ENCODE measurements at regions not wholly inside any gene's neighbourhood (a gene's known extent, or its start where the extent isn't known, plus 50 kb on each side); places are given as distances from the start of the nearest gene placed in this dataset.

- no peak for ATAC-seq (ENCODE audit: low read depth)
- POLR2A ChIA-PET, result no interaction called here
- no peaks in the 10 kb centered on the region for H3K36me3 Mint-ChIP-seq (ENCODE audit: low read depth)
- H3K4me1 Mint-ChIP-seq, result peaks cover 8% of the 10 kb centered on the region
- no peak for DNase-seq
- H3K27me3 Mint-ChIP-seq, result no peaks in the 10 kb centered on the region
- H3K4me3 Mint-ChIP-seq, result no peak overlapping the region
- no peaks in the 10 kb centered on the region for H3K9me3 Mint-ChIP-seq
- H3K27ac Mint-ChIP-seq, result no peak overlapping the region
- intact Hi-C loops (cut with micrococcal nuclease), result no loop called here
- TF ChIP-seq, protein P1, sequence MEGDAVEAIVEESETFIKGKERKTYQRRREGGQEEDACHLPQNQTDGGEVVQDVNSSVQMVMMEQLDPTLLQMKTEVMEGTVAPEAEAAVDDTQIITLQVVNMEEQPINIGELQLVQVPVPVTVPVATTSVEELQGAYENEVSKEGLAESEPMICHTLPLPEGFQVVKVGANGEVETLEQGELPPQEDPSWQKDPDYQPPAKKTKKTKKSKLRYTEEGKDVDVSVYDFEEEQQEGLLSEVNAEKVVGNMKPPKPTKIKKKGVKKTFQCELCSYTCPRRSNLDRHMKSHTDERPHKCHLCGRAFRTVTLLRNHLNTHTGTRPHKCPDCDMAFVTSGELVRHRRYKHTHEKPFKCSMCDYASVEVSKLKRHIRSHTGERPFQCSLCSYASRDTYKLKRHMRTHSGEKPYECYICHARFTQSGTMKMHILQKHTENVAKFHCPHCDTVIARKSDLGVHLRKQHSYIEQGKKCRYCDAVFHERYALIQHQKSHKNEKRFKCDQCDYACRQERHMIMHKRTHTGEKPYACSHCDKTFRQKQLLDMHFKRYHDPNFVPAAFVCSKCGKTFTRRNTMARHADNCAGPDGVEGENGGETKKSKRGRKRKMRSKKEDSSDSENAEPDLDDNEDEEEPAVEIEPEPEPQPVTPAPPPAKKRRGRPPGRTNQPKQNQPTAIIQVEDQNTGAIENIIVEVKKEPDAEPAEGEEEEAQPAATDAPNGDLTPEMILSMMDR (IDR thresholded peaks at IDR 0.05), result no peak
- CTCF ChIA-PET, result no interaction called here
Measured at GRCh38 chrX:39425124-39425806, 624.0 kb downstream of the MID1IP1 start.

- Mint-ChIP-seq H3K36me3 (ENCODE audit: low read depth) (no peaks in the 10 kb centered on the region), H3K9me3 (no peaks in the 10 kb centered on the region), H3K4me3 (no peak overlapping the region), H3K27ac (no peak overlapping the region), H3K4me1 (peaks cover 8% of the 10 kb centered on the region), H3K27me3 (no peaks in the 10 kb centered on the region)
- TF ChIP-seq, protein P1 (IDR thresholded peaks at IDR 0.05), result no peak
- intact Hi-C loops (cut with micrococcal nuclease), result no loop called here
- ChIA-PET CTCF (no interaction called here), POLR2A (no interaction called here)
- no peak for ATAC-seq (ENCODE audit: low read depth)
- DNase-seq, result no peak
Measured at GRCh38 chrX:39426101-39426500, 624.8 kb downstream of the MID1IP1 start.

DNA sequence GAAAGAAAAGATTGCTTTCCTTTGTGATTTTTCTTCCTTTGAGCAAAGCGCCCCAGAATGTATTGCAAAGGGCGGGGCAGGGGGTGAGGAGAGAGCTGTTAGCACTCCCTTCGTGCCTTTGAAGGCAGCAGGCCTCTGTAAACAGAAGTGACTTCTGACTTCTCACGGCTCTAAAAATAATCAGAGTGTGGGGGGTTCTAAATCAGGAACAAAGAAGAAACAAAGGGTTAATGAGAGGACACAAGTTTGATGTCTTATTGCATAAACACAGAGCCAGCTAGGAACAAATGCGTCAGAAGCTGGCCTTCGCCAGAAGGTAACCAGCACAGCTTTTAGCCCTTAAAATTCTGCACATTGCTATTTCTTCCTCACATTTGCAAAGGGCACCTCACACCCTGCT, 626.2 kb downstream of the MID1IP1 start:
- no peaks in the 10 kb centered on the region for H3K27me3 Mint-ChIP-seq
- ATAC-seq (ENCODE audit: low read depth) (no peak), DNase-seq (no peak)
- POLR2A ChIA-PET, result no interaction called here
- TF ChIP-seq, protein P1 (IDR thresholded peaks at IDR 0.05), result no peak
- intact Hi-C loops (cut with micrococcal nuclease), result no loop called here
- no peaks in the 10 kb centered on the region for H3K9me3 Mint-ChIP-seq
- H3K4me1 Mint-ChIP-seq, result peaks cover 11% of the 10 kb centered on the region
- no peak overlapping the region for H3K4me3 Mint-ChIP-seq
- H3K36me3 Mint-ChIP-seq (ENCODE audit: low read depth), result no peaks in the 10 kb centered on the region
- CTCF ChIA-PET, result no interaction called here
- no peak overlapping the region for H3K27ac Mint-ChIP-seq

GRCh38 chrX:39427906-39428305, 626.6 kb downstream of the MID1IP1 start:
- peaks cover 11% of the 10 kb centered on the region for H3K4me1 Mint-ChIP-seq
- H3K36me3 Mint-ChIP-seq (ENCODE audit: low read depth), result no peaks in the 10 kb centered on the region
- intact Hi-C loops (cut with micrococcal nuclease), result no loop called here
- ATAC-seq (ENCODE audit: low read depth) (no peak), DNase-seq (no peak)
- ChIA-PET CTCF (no interaction called here), POLR2A (no interaction called here)
- H3K27me3 Mint-ChIP-seq, result no peaks in the 10 kb centered on the region
- H3K4me3 Mint-ChIP-seq, result no peak overlapping the region
- H3K9me3 Mint-ChIP-seq, result no peaks in the 10 kb centered on the region
- TF ChIP-seq, protein P1 (IDR thresholded peaks at IDR 0.05), result no peak
- H3K27ac Mint-ChIP-seq, result no peak overlapping the region

DNA sequence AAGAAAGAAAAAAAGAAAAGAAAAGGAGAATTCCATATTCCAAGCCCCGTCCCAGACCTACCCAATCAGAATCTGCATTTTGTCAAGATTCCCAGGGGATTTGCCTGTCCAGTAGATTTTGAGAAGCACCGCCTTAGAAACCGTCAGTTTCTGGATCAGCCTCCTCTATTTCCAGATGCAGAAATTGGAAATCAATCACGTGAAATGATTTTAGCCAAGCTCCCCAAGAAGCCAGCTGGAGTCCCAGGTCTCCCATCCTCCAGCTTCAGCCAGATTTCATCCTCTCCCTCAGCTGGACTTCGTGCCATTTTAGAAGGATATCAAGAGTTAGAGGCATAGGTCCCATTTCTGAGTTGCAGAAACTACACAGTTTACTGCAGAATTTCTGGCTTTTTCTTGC, 629.3 kb downstream of the MID1IP1 start:
- ATAC-seq (ENCODE audit: low read depth), result no peak
- ChIA-PET POLR2A (interaction anchor here (0.7 kb wide), 1 partner anchor 668 kb away, joined by 4 read pairs; no protein-coding TSS in a partner anchor), CTCF (no interaction called here)
- TF ChIP-seq, protein P1 (IDR thresholded peaks at IDR 0.05), result no peak
- Mint-ChIP-seq H3K27me3 (no peaks in the 10 kb centered on the region), H3K9me3 (peaks cover 4% of the 10 kb centered on the region), H3K27ac (no peak overlapping the region), H3K36me3 (ENCODE audit: low read depth) (no peaks in the 10 kb centered on the region), H3K4me3 (no peak overlapping the region), H3K4me1 (peaks cover 20% of the 10 kb centered on the region)
- intact Hi-C loops (cut with micrococcal nuclease), result no loop called here
- no peak for DNase-seq
